ENCODE measurements at regions not wholly inside any gene's neighbourhood (a gene's known extent, or its start where the extent isn't known, plus 50 kb on each side); places are given as distances from the start of the nearest gene placed in this dataset.

DNA sequence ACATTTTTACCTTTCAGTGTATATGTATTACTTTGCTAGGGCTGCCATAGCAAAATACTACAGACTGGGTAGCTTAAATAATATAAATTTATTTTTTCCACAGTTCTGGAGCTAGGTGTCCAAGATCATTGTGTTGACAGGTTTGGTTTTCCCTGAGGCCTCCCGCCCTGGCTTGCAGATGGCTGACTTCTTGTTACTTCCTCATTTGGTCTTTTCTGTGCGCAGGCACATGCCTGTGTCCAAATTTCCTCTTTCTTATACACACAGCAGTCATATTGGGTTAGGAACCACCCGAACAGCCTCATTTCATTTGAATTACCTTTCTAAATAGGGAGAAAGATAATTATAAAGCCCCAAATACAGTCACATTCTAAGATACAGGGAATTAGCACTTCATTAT, 521.6 kb upstream of the SORCS1 start:
- TF ChIP-seq, protein P1, sequence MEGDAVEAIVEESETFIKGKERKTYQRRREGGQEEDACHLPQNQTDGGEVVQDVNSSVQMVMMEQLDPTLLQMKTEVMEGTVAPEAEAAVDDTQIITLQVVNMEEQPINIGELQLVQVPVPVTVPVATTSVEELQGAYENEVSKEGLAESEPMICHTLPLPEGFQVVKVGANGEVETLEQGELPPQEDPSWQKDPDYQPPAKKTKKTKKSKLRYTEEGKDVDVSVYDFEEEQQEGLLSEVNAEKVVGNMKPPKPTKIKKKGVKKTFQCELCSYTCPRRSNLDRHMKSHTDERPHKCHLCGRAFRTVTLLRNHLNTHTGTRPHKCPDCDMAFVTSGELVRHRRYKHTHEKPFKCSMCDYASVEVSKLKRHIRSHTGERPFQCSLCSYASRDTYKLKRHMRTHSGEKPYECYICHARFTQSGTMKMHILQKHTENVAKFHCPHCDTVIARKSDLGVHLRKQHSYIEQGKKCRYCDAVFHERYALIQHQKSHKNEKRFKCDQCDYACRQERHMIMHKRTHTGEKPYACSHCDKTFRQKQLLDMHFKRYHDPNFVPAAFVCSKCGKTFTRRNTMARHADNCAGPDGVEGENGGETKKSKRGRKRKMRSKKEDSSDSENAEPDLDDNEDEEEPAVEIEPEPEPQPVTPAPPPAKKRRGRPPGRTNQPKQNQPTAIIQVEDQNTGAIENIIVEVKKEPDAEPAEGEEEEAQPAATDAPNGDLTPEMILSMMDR (IDR thresholded peaks at IDR 0.05) = no peak
- no peak for TF ChIP-seq POLR2A (IDR thresholded peaks at IDR 0.05)
- TF ChIP-seq EP300 (IDR thresholded peaks at IDR 0.05) = no peak

Data from ovary (tissue), 3 donors.